Panc1 (cell line): ENCODE measurements at regions not wholly inside any gene's neighbourhood (a gene's known extent, or its start where the extent isn't known, plus 50 kb on each side); places are given as distances from the start of the nearest gene placed in this dataset.

Experiments
- ATAC-seq: fragments of 200-7000 bp; cut with Tn5 transposase; 2 replicates; pipeline ENCODE4 v1.9.1; 2020; ENCODE audit warnings: mild to moderate bottlenecking, moderate library complexity
- BruUV-seq: library from RNA; stranded (reverse); fragments of 400-500 nt; replicated peaks from 2 replicates; lab custom pipeline; 2021; lab: Mats Ljungman, UMichigan
- CTCF ChIA-PET: fragments of 300-600 bp; sonication (Branson Sonifier 250); formaldehyde crosslinking; loops from one replicate; lab custom pipeline; 2022; ENCODE audit warnings: antibody characterized with exemption; lab: Charles Lee
- POLR2A ChIA-PET: fragments of 300-600 bp; sonication (Branson Sonifier 250); formaldehyde crosslinking; loops from one replicate; lab custom pipeline; 2022; ENCODE audit warnings: antibody characterized with exemption; lab: Charles Lee
- DNase-seq: peaks from one replicate; pipeline ENCODE4 v3.0.0-alpha.2; 2010; ENCODE audit warnings: low read depth, low spot score
- H3K27ac ChIP-seq: 2 replicates; pipeline ENCODE4 v1.5.1; 2011; ENCODE audit warnings: mild to moderate bottlenecking, low read length, inconsistent platforms
- H3K27me3 ChIP-seq: fragments of 200-500 bp; sonication (Bioruptor generic); 2 replicates; pipeline ENCODE4 v1.6.0; 2014; ENCODE audit warnings: low read length, inconsistent platforms; ENCODE audit not compliant: control insufficient read depth, insufficient read depth
- H3K36me3 ChIP-seq: fragments of 200-500 bp; sonication (Bioruptor generic); 2 replicates; pipeline ENCODE4 v1.5.1; 2014; ENCODE audit warnings: inconsistent platforms, mild to moderate bottlenecking, low read length, moderate library complexity; ENCODE audit not compliant: control insufficient read depth, insufficient read depth
- H3K4me1 ChIP-seq: 2 replicates; pipeline ENCODE4 v1.5.1; 2011; ENCODE audit warnings: inconsistent platforms, mild to moderate bottlenecking, low read length, moderate library complexity; ENCODE audit not compliant: control insufficient read depth, insufficient read depth
- H3K4me3 ChIP-seq, 2 experiments: 2 replicates each; pipeline ENCODE4 v1.5.1; 2011 to 2012; ENCODE audit warnings: low read depth in 2 of 2, low read length in 2 of 2, mild to moderate bottlenecking in 2 of 2, inconsistent platforms in 1 of 2, moderate library complexity in 1 of 2
- H3K9me3 ChIP-seq: fragments of 200-500 bp; sonication (Bioruptor generic); 2 replicates; pipeline ENCODE4 v1.5.1; 2014; ENCODE audit warnings: low read depth, mild to moderate bottlenecking, inconsistent platforms, low read length, moderate library complexity; ENCODE audit not compliant: control insufficient read depth, insufficient read depth
- POLR2AphosphoS5 ChIP-seq: IDR thresholded peaks from 2 replicates; pipeline ENCODE4 v1.6.1; 2012; ENCODE audit warnings: mild to moderate bottlenecking, low read depth, low read length, moderate library complexity
- SIN3A ChIP-seq: IDR thresholded peaks from 2 replicates; pipeline ENCODE4 v1.6.1; 2012; ENCODE audit warnings: low read depth, mild to moderate bottlenecking, low read length, moderate library complexity, borderline replicate concordance; ENCODE audit not compliant: insufficient read depth
- TCF7L2 ChIP-seq: IDR thresholded peaks from 2 replicates; pipeline ENCODE4 v1.6.1; 2011; ENCODE audit warnings: mild to moderate bottlenecking, low read depth, low read length, inconsistent platforms
- in situ Hi-C: cut with HindIII; loops from 2 replicates; pipeline ENCODE4 v1.10.0; 2016; ENCODE audit warnings: low sequenced_read_pairs, low pct_unique_long_range_greater_than_20kb
- intact Hi-C: fragments of 100-400 bp; cut with micrococcal nuclease; formaldehyde crosslinking; loops from one replicate; pipeline ENCODE4 v1.10.0; 2022; ENCODE audit not compliant: unreplicated experiment
- TF ChIP-seq, protein P1 (sequence below): fragments of 450-650 bp; IDR thresholded peaks from 2 replicates; pipeline ENCODE4 v1.5.1; 2017; ENCODE audit warnings: mild to moderate bottlenecking
- TF ChIP-seq, protein P2 (sequence below), 2 experiments: IDR thresholded peaks; 2 replicates each; pipeline ENCODE4 v1.6.1; 2011 to 2012; ENCODE audit warnings: low read depth in 2 of 2, control low read depth in 1 of 2, low read length in 1 of 2, mild to moderate bottlenecking in 1 of 2, moderate library complexity in 1 of 2; ENCODE audit not compliant: insufficient read depth in 1 of 2

DNA sequence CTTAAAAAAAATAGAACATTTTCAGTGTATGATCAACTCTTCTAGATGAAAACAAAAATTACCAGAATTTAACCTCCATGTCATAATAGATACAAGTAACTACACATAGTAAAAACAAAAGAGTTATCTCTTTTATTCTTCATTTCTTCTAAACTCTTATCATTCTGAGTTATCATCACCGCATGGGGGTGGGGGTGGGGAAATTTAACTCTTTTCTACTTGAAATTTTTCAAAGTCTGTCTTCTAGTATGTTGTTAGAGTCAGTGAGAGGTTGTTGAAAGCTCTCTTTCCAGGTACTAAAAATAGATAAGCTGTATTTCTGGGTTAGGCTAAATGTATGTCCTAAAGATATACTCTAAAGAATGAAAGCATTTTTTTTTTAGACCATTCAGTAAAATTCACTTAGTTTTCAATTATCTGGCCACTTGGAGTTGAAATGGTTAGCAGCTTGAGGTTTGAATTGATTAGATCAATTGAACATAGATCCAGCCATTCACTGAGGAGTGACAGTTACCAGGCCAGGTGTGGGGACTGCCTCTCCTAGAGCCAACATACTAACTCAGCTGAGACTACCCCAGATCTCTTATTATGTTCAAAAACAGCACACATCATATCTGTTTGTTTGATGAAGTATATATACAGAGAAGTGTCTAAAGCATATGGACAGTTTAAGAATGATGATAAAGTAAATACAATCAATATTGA, 220.7 kb downstream of the IKZF2 start:
- Histone ChIP-seq H3K36me3 (no peaks in the 10 kb centered on the region), H3K27me3 (no peaks in the 10 kb centered on the region), H3K4me1 (no peaks in the 10 kb centered on the region), H3K4me3 (no peak overlapping the region), H3K9me3 (no peaks in the 10 kb centered on the region), H3K27ac (no peak overlapping the region)
- intact Hi-C loops, result no loop called here
- in situ Hi-C loops, result no loop called here
- no peak for DNase-seq
- BruUV-seq, result no TSS peak
- ChIA-PET CTCF (no interaction called here), POLR2A (no interaction called here)
- no peak for ATAC-seq
- TF ChIP-seq, protein P1, sequence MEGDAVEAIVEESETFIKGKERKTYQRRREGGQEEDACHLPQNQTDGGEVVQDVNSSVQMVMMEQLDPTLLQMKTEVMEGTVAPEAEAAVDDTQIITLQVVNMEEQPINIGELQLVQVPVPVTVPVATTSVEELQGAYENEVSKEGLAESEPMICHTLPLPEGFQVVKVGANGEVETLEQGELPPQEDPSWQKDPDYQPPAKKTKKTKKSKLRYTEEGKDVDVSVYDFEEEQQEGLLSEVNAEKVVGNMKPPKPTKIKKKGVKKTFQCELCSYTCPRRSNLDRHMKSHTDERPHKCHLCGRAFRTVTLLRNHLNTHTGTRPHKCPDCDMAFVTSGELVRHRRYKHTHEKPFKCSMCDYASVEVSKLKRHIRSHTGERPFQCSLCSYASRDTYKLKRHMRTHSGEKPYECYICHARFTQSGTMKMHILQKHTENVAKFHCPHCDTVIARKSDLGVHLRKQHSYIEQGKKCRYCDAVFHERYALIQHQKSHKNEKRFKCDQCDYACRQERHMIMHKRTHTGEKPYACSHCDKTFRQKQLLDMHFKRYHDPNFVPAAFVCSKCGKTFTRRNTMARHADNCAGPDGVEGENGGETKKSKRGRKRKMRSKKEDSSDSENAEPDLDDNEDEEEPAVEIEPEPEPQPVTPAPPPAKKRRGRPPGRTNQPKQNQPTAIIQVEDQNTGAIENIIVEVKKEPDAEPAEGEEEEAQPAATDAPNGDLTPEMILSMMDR, result no peak
- no peak for TF ChIP-seq POLR2AphosphoS5
- TF ChIP-seq, protein P2, sequence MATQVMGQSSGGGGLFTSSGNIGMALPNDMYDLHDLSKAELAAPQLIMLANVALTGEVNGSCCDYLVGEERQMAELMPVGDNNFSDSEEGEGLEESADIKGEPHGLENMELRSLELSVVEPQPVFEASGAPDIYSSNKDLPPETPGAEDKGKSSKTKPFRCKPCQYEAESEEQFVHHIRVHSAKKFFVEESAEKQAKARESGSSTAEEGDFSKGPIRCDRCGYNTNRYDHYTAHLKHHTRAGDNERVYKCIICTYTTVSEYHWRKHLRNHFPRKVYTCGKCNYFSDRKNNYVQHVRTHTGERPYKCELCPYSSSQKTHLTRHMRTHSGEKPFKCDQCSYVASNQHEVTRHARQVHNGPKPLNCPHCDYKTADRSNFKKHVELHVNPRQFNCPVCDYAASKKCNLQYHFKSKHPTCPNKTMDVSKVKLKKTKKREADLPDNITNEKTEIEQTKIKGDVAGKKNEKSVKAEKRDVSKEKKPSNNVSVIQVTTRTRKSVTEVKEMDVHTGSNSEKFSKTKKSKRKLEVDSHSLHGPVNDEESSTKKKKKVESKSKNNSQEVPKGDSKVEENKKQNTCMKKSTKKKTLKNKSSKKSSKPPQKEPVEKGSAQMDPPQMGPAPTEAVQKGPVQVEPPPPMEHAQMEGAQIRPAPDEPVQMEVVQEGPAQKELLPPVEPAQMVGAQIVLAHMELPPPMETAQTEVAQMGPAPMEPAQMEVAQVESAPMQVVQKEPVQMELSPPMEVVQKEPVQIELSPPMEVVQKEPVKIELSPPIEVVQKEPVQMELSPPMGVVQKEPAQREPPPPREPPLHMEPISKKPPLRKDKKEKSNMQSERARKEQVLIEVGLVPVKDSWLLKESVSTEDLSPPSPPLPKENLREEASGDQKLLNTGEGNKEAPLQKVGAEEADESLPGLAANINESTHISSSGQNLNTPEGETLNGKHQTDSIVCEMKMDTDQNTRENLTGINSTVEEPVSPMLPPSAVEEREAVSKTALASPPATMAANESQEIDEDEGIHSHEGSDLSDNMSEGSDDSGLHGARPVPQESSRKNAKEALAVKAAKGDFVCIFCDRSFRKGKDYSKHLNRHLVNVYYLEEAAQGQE (IDR thresholded peaks at IDR 0.05; ENCODE audit: insufficient read depth in 1 of 2, low read depth in 2 of 2, low read length in 1 of 2), result no peak
- no peak for TF ChIP-seq TCF7L2
- no peak for TF ChIP-seq SIN3A

DNA sequence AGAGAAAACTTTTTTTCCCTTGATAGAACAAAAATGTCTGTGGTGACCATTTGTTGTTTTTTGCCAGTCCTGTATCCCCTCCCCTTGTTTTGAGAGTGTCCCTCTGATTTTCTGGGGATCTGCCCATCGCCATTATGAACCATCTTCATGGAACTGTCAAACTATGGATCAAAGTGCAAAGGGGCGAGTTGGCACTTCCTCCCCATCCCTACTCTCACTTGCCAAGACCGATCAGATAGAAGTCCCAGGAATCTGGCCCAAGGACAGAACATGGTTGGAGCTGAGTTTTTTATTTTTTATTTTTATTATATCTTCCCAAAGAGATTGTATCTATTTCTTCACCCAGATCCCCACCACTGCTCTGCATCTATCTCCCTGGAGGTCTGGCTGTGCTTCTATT, 221.4 kb downstream of the IKZF2 start:
- Histone ChIP-seq H3K27me3 (no peaks in the 10 kb centered on the region), H3K27ac (no peak overlapping the region)
- no TSS peak for BruUV-seq

More for the DNA sequence above, 221.4 kb downstream of the IKZF2 start:
- Histone ChIP-seq H3K9me3 (no peaks in the 10 kb centered on the region), H3K4me3 (no peak overlapping the region), H3K4me1 (no peaks in the 10 kb centered on the region), H3K36me3 (no peaks in the 10 kb centered on the region)
- DNase-seq, result no peak
- in situ Hi-C loops, result no loop called here
- intact Hi-C loops, result no loop called here
- TF ChIP-seq, protein P1, result no peak
- TF ChIP-seq, protein P2 (IDR thresholded peaks at IDR 0.05; ENCODE audit: insufficient read depth in 1 of 2, low read depth in 2 of 2, low read length in 1 of 2), result no peak
- TF ChIP-seq POLR2AphosphoS5, result no peak
- TF ChIP-seq TCF7L2, result no peak
- no peak for TF ChIP-seq SIN3A
- ChIA-PET POLR2A (no interaction called here), CTCF (no interaction called here)
- no peak for ATAC-seq
